HG03575 (cell line): ENCODE measurements at regions not wholly inside any gene's neighbourhood (a gene's known extent, or its start where the extent isn't known, plus 50 kb on each side); places are given as distances from the start of the nearest gene placed in this dataset.

Experiments
- ATAC-seq: cut with Tn5 transposase; IDR thresholded peaks from one replicate; pipeline ENCODE4 v1.9.1; 2021; ENCODE audit not compliant: unreplicated experiment, insufficient number of reproducible peaks, low FRiP score; ENCODE audit errors: extremely low read depth

GRCh38 chr12:62078020-62078419, 182.2 kb upstream of the USP15 start:
- ATAC-seq, result no peak

- no peak for ATAC-seq
Observed at GRCh38 chr12:62082448-62082847, 177.8 kb upstream of the USP15 start.

DNA sequence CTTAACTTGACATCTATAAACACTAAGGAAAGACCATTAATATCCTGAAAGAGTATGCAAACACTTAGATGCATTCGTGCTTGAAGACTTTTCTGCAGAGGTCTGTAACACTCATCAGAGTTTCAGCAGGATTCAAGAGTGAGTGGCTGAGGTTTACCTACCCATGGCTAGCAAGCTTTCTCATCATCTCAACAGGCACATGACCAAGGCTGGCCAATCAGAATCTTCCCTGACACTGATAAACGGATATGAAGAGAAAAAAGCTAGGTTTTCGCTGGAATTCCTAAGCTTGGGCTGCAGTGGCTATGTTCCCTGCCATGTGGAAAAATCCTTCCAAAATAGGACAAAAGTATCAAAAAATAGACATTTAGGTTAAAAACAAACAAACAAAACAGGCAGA, 162.1 kb upstream of the USP15 start:
- no peak for ATAC-seq

DNA sequence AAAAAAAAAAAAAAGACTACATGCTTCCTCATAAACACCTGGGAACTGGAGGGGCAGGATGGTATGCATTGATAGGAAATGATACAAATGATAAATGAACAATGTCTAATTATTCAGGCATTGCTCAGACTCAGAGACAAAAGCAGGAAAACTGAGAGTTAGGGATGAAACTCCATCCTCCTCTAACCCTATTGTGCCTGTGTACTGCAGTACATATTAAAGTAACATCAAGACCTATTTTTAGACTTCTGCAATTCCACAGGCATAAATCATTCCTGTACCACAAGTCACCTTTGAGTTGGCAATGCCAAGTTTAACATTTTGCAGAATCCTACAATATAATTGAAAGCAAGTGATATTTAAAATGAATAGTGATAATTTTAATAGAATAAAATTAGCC, 156.5 kb upstream of the USP15 start:
- no peak for ATAC-seq

DNA sequence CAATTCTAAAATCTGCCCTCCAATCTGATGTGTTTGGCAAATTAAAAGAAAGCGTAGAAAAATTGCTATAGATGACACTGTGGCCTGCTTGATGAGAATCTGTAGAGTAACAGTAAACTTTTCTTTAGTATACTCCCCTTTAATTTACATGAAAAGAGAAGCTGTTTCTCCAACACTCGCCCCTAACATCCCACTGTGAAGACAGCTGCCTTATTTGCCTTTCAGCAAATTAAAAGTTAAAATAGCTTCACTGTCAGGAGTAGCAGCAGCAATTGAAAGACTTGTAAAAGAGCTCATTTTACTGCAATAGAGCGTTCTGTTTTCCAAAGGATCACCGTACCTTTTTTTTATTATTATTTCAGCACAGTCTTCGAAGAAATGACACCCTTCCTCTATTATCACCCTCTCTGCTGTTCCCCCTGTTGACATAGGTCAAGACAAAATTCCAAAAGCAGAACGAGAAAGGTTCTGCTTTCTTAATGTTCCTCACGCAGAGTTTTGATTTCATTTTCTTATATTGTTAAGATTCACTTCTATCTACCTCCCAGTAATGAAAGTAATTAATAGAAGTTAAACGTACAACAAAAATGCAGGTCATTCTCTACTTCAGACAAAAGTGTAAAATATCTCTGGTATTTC, 153.5 kb upstream of the USP15 start:
- ATAC-seq, result no peak

DNA sequence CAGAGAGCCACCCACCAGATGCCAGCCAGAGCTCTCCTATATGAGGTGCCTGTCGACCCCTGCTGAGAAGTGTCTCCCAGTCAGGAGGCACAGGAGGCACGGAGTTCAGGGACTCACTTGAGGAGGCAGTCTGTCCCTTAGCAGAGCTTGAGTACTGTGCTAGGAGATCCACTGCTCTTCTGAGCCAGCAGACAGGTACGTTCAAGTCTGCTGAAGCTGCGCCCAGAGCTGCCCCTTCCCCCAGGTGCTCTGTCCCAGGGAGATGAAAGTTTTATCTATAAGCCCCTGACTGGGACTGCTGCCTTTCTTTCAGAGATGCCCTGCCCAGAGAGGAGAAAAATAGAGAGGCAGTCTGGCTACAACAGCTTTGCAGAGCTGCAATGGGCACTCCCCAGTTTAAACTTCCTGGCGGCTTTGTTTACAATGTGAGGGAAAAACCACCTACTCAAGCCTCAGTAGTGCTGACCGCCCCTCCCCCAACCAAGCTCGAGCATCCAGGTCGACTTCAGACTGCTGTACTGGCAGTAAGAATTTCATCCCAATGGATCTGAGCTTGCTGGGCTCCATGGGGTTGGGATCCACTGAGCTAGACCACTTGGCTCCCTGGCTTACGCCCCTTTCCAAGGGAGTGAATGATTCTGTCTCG, 146.7 kb upstream of the USP15 start:
- ATAC-seq, result no peak

DNA sequence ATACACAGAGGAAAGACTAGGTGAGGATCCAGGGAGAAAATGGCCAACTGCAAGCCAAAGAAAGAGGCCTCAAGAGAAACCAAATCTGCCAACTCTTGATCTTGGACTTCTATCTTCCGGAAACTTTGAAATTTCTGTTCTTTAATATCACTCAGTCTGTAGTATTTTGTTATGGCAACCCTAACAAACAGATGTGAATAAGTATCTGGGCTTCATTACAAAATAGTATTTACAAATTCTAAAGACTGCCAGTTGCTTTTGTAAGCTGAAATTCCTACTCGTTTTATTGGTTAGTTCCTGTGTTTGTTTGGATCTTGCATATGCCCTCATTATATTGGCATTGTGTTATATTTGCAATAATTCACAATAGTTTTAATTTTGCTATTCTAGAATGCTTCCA, 143.2 kb upstream of the USP15 start:
- no peak for ATAC-seq

GRCh38 chr12:62123721-62124203, 136.4 kb upstream of the USP15 start:
- no peak for ATAC-seq

GRCh38 chr12:62127516-62127915, 132.7 kb upstream of the USP15 start:
- no peak for ATAC-seq

- no peak for ATAC-seq
Observed at GRCh38 chr12:62128175-62128975, 131.8 kb upstream of the USP15 start.

GRCh38 chr12:62129291-62129690, 130.9 kb upstream of the USP15 start:
- no peak for ATAC-seq

GRCh38 chr12:62130402-62130801, 129.8 kb upstream of the USP15 start:
- ATAC-seq, result no peak

DNA sequence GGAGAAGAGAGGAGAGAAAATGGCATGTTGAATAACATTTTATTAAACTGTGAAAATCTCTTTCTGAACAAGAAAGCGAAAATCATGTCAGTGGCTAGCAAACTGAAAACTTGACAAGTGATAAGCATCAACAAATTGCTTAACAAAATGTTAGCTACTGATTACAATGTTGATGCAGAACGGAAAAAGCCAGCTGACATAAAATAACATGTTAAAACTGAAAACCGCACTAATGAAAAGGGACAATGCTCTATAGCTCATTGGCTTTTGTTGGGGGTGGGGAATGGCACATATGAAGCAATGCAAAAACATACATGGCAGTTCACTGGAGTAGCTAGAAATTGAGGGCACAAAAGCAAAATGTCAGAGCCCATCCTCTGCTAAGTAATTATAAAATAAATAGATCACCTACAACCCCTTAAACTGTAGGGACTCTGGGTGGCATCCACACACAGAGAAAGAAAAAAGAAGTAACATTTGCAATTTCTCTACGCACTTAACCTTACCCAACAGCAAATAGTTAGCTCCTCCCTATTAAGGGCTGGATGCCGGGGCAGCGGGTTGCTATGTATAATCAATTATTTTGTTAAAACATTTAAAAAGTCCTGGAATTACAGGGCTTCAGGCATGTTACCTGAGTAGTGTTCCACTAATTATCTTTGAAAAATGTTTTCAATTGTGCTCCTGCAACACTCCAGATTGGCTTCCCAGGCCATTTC, 129.2 kb upstream of the USP15 start:
- no peak for ATAC-seq

GRCh38 chr12:62133440-62133839, 126.8 kb upstream of the USP15 start:
- ATAC-seq, result no peak

DNA sequence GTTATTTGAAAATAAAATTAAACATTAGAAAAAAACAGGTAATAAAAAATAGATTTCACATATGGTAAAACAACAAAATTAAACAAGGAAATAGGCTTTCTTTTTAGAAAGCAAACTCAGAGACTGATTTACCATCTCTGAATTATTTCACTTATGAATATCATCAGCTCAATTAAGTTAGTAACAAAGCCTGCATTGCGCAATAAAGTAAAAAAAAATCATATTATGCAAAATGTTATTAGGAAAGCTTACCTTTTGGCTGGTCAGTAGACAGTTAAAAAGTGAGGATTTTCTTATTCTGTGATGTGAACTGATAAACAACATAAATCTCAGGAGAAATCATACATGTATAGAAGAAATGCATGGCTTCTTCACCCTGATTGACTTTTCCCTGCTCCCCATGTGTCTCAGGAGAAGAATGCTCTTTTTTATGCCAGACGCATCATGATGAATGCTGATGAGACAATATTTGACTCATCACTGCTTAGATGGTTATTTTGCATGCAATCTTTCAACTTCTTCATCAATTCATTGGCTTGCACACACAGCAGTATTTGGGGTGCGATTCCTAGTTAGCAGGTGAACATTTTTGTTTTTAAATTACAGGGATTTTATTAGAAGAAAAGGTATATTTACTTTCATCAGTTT, 124.5 kb upstream of the USP15 start:
- ATAC-seq, result no peak

GRCh38 chr12:62136496-62136895, 123.7 kb upstream of the USP15 start:
- no peak for ATAC-seq

- ATAC-seq, result no peak
Observed at GRCh38 chr12:62138527-62138926, 121.7 kb upstream of the USP15 start.

- ATAC-seq, result no peak
Observed at GRCh38 chr12:62146318-62146717, 113.9 kb upstream of the USP15 start.

- no peak for ATAC-seq
Observed at GRCh38 chr12:62158013-62158412, 102.2 kb upstream of the USP15 start.
